Peyer's patch (tissue), 4 donors: ENCODE measurements at regions not wholly inside any gene's neighbourhood (a gene's known extent, or its start where the extent isn't known, plus 50 kb on each side); places are given as distances from the start of the nearest gene placed in this dataset.

Experiments used
- DNase-seq, 3 donors: peaks; one replicate each; pipeline ENCODE4 v3.0.0-alpha.2; 2017 to 2019
- H3K27ac ChIP-seq, 4 donors: fragments of 200-600 bp; sonication (generic); one replicate each; pipeline ENCODE4 v1.5.1; 2016 to 2019
- H3K27me3 ChIP-seq, 2 donors: fragments of 200-600 bp; sonication (generic); one replicate each; pipeline ENCODE4 v1.5.1; 2019
- H3K36me3 ChIP-seq, 3 donors: fragments of 200-600 bp; sonication (generic); one replicate each; pipeline ENCODE4 v1.5.1; 2016 to 2019
- H3K4me1 ChIP-seq, 4 donors: fragments of 200-600 bp; sonication (generic); one replicate each; pipeline ENCODE4 v1.5.1; 2016 to 2019
- H3K4me3 ChIP-seq, 4 donors: fragments of 200-600 bp; sonication (generic); 1 replicate in 3 of 4; 2 replicates in 1 of 4; pipeline ENCODE4 v1.5.1; 2016 to 2019; ENCODE audit warnings: mild to moderate bottlenecking in 1 of 4
- H3K9me3 ChIP-seq, 4 donors: fragments of 200-600 bp; sonication (generic); one replicate each; pipeline ENCODE4 v1.5.1; 2016 to 2019; ENCODE audit warnings: mild to moderate bottlenecking in 1 of 4
- POLR2A ChIP-seq, 2 donors: fragments of 450-650 bp; IDR thresholded peaks; one replicate each; pipeline ENCODE4 v1.5.1; 2017; ENCODE audit warnings: antibody characterized with exemption in 2 of 2, mild to moderate bottlenecking in 2 of 2, moderate library complexity in 2 of 2
- TF ChIP-seq, protein P1 (sequence below), 6 experiments: fragments of 450-650 bp in 4 of 6; fragments of 200-600 bp in 2 of 6; sonication (generic) in 1 of 6; IDR thresholded peaks; one replicate each; pipeline ENCODE4 v1.5.1; 2017 to 2019; ENCODE audit warnings: antibody characterized with exemption in 6 of 6, mild to moderate bottlenecking in 3 of 6, moderate library complexity in 1 of 6

DNA sequence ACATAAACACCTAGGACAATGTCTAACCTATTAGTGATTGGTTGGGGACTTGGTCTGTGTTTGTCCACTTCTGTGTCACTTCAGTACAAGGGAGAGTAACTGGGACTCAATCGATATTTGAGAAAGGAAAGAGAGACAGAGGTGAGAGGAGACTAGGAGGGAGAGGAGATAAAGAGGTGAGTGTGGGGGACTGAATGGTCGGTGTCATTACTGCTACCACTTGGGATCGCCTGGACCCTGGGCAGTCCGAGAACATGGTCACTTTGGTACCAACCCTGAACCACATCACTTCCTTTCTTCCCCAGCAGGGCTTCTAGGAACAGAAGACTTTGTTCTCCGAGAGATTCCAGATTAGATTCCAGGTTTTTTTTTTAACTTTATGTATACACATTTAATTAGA, 63.7 kb downstream of the GPR6 start:
- Histone ChIP-seq H3K9me3 (no peaks in the 10 kb centered on the region), H3K27me3 (no peaks in the 10 kb centered on the region), H3K27ac (no peak overlapping the region), H3K4me1 (no peaks in the 10 kb centered on the region), H3K4me3 (no peak overlapping the region), H3K36me3 (no peaks in the 10 kb centered on the region)
- TF ChIP-seq POLR2A (IDR thresholded peaks at IDR 0.05) = no peak
- TF ChIP-seq, protein P1, sequence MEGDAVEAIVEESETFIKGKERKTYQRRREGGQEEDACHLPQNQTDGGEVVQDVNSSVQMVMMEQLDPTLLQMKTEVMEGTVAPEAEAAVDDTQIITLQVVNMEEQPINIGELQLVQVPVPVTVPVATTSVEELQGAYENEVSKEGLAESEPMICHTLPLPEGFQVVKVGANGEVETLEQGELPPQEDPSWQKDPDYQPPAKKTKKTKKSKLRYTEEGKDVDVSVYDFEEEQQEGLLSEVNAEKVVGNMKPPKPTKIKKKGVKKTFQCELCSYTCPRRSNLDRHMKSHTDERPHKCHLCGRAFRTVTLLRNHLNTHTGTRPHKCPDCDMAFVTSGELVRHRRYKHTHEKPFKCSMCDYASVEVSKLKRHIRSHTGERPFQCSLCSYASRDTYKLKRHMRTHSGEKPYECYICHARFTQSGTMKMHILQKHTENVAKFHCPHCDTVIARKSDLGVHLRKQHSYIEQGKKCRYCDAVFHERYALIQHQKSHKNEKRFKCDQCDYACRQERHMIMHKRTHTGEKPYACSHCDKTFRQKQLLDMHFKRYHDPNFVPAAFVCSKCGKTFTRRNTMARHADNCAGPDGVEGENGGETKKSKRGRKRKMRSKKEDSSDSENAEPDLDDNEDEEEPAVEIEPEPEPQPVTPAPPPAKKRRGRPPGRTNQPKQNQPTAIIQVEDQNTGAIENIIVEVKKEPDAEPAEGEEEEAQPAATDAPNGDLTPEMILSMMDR (IDR thresholded peaks at IDR 0.05) = no peak
- DNase-seq = no peak

DNA sequence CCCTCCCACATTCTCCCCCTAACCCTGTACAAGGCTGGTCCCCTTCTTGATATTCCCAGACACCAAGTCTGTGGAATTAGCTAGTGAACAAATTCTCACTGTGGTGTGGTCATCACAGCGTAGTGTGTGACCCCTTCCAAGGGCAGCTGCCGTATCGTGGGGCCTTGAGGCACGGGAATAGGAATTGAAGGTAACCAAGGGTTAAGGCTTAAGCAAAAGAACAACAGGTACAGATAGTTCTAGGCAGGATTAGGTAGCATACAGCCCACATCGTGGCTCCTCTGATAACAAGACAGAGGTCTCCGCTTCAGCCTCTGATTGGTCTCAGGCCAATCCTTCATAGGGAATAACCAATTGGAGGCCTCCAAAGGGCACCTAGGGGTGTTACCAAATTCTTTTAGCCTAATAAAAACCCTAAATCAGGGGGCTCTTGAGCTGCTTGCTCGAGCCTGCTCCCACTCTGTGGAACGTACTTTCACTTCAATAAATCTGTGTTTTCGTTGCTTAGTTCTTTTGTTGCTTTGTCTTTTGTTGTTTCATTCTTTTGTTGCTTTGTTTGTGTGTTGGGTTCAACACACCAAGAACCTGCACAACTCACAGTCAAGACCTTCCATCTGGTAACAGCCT, 64.7 kb downstream of the GPR6 start:
- no peak overlapping the region for H3K4me3 ChIP-seq
- TF ChIP-seq POLR2A (IDR thresholded peaks at IDR 0.05) = no peak
- TF ChIP-seq, protein P1 (IDR thresholded peaks at IDR 0.05) = no peak
- H3K27me3 ChIP-seq = no peaks in the 10 kb centered on the region
- H3K27ac ChIP-seq = no peak overlapping the region
- H3K4me1 ChIP-seq = no peaks in the 10 kb centered on the region
- DNase-seq = no peak
- no peaks in the 10 kb centered on the region for H3K9me3 ChIP-seq
- no peaks in the 10 kb centered on the region for H3K36me3 ChIP-seq

DNA sequence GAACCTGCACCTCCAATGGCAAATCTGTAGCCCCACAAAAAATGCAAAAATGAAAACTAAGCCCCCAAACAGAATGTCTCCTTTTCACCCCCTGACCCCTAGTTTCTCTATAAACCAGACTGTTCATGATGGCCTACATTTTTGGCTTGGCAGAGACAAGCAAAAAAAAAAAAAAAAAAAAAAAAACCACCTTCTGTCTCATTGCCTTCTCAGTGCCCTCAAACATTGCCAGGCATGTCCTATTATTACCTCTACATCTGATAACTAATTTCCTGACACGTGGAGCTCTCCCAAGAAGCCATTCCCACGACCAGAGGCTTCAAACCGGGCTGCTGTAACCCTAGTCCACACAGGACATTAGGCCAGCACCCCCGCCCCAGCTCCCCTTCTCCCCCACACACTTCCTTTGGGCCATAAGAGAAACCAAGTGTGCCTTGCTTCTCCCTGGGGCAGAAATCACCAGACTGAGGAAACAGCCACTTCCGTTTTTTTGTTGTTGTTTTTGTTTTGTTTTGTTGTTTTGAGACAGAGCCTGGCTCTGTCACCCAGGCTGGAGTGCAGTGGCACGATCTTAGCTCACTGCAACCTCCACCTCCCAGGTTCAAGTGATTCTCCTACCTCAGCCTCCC, 65.4 kb downstream of the GPR6 start:
- Histone ChIP-seq H3K36me3 (no peaks in the 10 kb centered on the region), H3K4me1 (no peaks in the 10 kb centered on the region), H3K27ac (no peak overlapping the region), H3K27me3 (no peaks in the 10 kb centered on the region), H3K9me3 (no peaks in the 10 kb centered on the region), H3K4me3 (no peak overlapping the region)
- DNase-seq = no peak
- TF ChIP-seq, protein P1 (IDR thresholded peaks at IDR 0.05) = no peak
- TF ChIP-seq POLR2A (IDR thresholded peaks at IDR 0.05) = no peak

DNA sequence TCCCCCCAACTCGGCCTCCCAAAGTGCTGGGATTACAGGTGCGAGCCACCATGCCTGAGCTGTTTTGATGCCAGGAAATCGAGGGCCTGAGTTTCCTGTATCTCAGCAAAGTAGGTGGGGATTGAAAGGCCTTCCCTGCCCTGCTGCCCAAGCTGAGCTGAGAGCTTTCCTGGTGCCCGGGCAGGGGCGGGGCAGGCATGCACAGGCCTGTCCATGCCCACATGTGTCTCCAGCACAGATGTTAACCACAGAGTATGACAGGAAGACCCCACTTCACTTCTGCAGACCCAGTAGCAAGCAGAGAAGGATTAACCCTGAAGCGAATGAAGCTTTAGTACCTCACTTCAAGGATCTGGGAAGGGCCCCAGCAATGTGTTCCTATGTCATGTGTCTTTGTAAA, 66.0 kb downstream of the GPR6 start:
- no peaks in the 10 kb centered on the region for H3K27me3 ChIP-seq
- no peak overlapping the region for H3K4me3 ChIP-seq
- H3K9me3 ChIP-seq = no peaks in the 10 kb centered on the region
- no peak for DNase-seq
- no peaks in the 10 kb centered on the region for H3K36me3 ChIP-seq
- TF ChIP-seq, protein P1 (IDR thresholded peaks at IDR 0.05) = no peak
- no peak for TF ChIP-seq POLR2A (IDR thresholded peaks at IDR 0.05)
- H3K27ac ChIP-seq = no peak overlapping the region
- no peaks in the 10 kb centered on the region for H3K4me1 ChIP-seq

DNA sequence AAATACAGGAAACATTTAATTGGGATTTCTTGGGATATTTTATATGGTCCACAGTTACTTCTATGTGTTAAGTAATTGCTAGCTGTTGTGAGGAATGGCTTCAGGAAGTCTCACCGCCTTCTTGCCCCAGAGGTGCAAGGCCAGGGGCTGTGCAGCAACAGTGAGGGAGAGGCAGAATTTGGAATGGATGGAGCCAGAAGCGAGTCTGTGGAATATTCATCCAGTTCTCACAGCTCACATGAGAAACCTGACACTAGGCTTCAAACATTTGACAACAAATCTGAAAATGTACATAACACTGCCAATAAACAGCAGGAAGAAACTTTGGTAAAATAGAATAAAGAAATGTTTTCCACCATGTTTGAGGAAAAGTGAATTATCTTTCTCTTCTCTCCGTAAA, 66.5 kb downstream of the GPR6 start:
- H3K4me3 ChIP-seq = no peak overlapping the region
- TF ChIP-seq, protein P1 (IDR thresholded peaks at IDR 0.05) = no peak
- no peak for TF ChIP-seq POLR2A (IDR thresholded peaks at IDR 0.05)
- H3K4me1 ChIP-seq = no peaks in the 10 kb centered on the region
- no peaks in the 10 kb centered on the region for H3K9me3 ChIP-seq
- H3K27me3 ChIP-seq = no peaks in the 10 kb centered on the region
- DNase-seq = no peak
- no peak overlapping the region for H3K27ac ChIP-seq
- H3K36me3 ChIP-seq = no peaks in the 10 kb centered on the region
